OCI-LY3 (cell line): ENCODE measurements at regions not wholly inside any gene's neighbourhood (a gene's known extent, or its start where the extent isn't known, plus 50 kb on each side); places are given as distances from the start of the nearest gene placed in this dataset.

ENCODE experiments used
- H2AFZ ChIP-seq: fragments of 200-600, 300-600 bp; shearing (Covaris generic); 2 replicates; pipeline ENCODE4 v1.6.0; 2014; ENCODE audit warnings: antibody characterized with exemption, low read depth, low read length
- H3K27ac ChIP-seq: fragments of 200-600, 300-600 bp; sonication (generic); 2 replicates; pipeline ENCODE4 v1.5.1; 2014; ENCODE audit warnings: mild to moderate bottlenecking, low read length, moderate library complexity, mixed read lengths
- H3K27me3 ChIP-seq: fragments of 200-600, 300-600 bp; sonication (generic); 2 replicates; pipeline ENCODE4 v1.6.1; 2014; ENCODE audit warnings: low read depth, low read length, mixed read lengths
- H3K36me3 ChIP-seq: fragments of 200-600, 300-600 bp; sonication (generic); replicated peaks from 2 replicates; pipeline ENCODE3; 2014; ENCODE audit warnings: low read depth, low read length, mixed read lengths
- H3K4me1 ChIP-seq: fragments of 300-600, 200-600 bp; sonication (generic); 2 replicates; pipeline ENCODE4 v1.6.1; 2014; ENCODE audit warnings: low read length, mixed read lengths
- H3K4me2 ChIP-seq: fragments of 200-600, 300-600 bp; sonication (generic); 2 replicates; pipeline ENCODE4 v1.6.1; 2014; ENCODE audit warnings: low read length, mixed read lengths
- H3K4me3 ChIP-seq: fragments of 300-600, 200-600 bp; sonication (generic); 2 replicates; pipeline ENCODE4 v1.5.1; 2014; ENCODE audit warnings: antibody characterized with exemption, mild to moderate bottlenecking, low read length, moderate library complexity
- H3K79me2 ChIP-seq: fragments of 300-600, 200-600 bp; shearing (Covaris generic); 2 replicates; pipeline ENCODE4 v1.6.1; 2014; ENCODE audit warnings: mild to moderate bottlenecking, low read length, mixed read lengths
- H3K9ac ChIP-seq: fragments of 300-600, 200-600 bp; shearing (Covaris generic); 2 replicates; pipeline ENCODE4 v1.6.0; 2014; ENCODE audit warnings: mild to moderate bottlenecking, low read length, moderate library complexity
- H3K9me3 ChIP-seq: fragments of 200-600, 300-600 bp; shearing (Covaris generic); 2 replicates; pipeline ENCODE4 v1.6.1; 2014; ENCODE audit warnings: low read length, mixed read lengths; ENCODE audit not compliant: insufficient read depth
- H4K20me1 ChIP-seq: fragments of 200-600, 300-600 bp; sonication (generic); 2 replicates; pipeline ENCODE4 v1.6.1; 2016; ENCODE audit warnings: low read length, mixed read lengths; ENCODE audit not compliant: insufficient read depth
- CTCF ChIP-seq: fragments of 200-600, 300-600 bp; sonication (generic); IDR thresholded peaks from 2 replicates; pipeline ENCODE4 v1.5.1; 2014; ENCODE audit warnings: antibody characterized with exemption, low read length, low read depth
- EZH2phosphoT487 ChIP-seq: fragments of 200-600 bp; shearing (Covaris generic); IDR thresholded peaks from 2 replicates; pipeline ENCODE4 v1.6.1; 2018; ENCODE audit warnings: antibody characterized with exemption, mixed run types, low read depth

DNA sequence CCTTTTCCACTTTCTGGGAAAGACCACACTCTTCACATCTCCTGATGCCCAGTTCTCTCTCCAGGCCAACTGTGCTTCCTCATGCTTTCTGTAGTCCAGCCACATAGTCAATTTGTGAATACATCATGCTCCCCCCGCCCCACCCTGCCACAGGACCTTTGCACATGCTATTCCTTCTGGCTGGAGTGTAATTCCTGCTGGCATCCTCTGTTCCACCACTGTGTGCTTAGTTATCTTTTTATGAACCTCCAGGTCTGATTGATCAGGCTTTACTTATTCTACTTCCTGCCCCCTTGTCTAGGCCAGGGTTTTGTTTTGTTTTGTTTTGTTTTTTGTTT lies 372.6 kb upstream of the RIOK2 start:
- no peaks in the 10 kb centered on the region for H3K27me3 ChIP-seq
- H3K27ac ChIP-seq: no peak overlapping the region
- H3K36me3 ChIP-seq: no peaks in the 10 kb centered on the region
- no peaks in the 10 kb centered on the region for H3K4me1 ChIP-seq
- TF ChIP-seq CTCF: no peak
- TF ChIP-seq EZH2phosphoT487: no peak
- H3K4me2 ChIP-seq: no peak overlapping the region
- H2AFZ ChIP-seq: no peak overlapping the region
- H3K4me3 ChIP-seq: no peak overlapping the region
- H3K9ac ChIP-seq: no peak overlapping the region
- no peaks in the 10 kb centered on the region for H3K9me3 ChIP-seq
- no peaks in the 10 kb centered on the region for H4K20me1 ChIP-seq
- no peaks in the 10 kb centered on the region for H3K79me2 ChIP-seq

GRCh38 chr5:97559827-97560598 lies 377.0 kb upstream of the RIOK2 start:
- H3K4me1 ChIP-seq: no peaks in the 10 kb centered on the region
- no peak overlapping the region for H3K27ac ChIP-seq
- no peak overlapping the region for H3K4me3 ChIP-seq
- no peak overlapping the region for H3K4me2 ChIP-seq
- no peaks in the 10 kb centered on the region for H4K20me1 ChIP-seq
- H3K36me3 ChIP-seq: no peaks in the 10 kb centered on the region
- H2AFZ ChIP-seq: no peak overlapping the region
- H3K79me2 ChIP-seq: no peaks in the 10 kb centered on the region
- H3K9me3 ChIP-seq: no peaks in the 10 kb centered on the region
- TF ChIP-seq EZH2phosphoT487 (no peak), CTCF (no peak)
- no peaks in the 10 kb centered on the region for H3K27me3 ChIP-seq
- no peak overlapping the region for H3K9ac ChIP-seq

- Histone ChIP-seq H3K4me3 (no peak overlapping the region), H3K27me3 (no peaks in the 10 kb centered on the region), H3K27ac (no peak overlapping the region), H3K36me3 (no peaks in the 10 kb centered on the region), H3K4me2 (no peak overlapping the region), H3K4me1 (no peaks in the 10 kb centered on the region), H3K79me2 (no peaks in the 10 kb centered on the region), H3K9me3 (no peaks in the 10 kb centered on the region), H3K9ac (no peak overlapping the region), H2AFZ (no peak overlapping the region), H4K20me1 (no peaks in the 10 kb centered on the region)
- no peak for TF ChIP-seq CTCF
- no peak for TF ChIP-seq EZH2phosphoT487
Measured at GRCh38 chr5:97560599-97560993, 377.5 kb upstream of the RIOK2 start.

- Histone ChIP-seq H3K9me3 (no peaks in the 10 kb centered on the region), H3K9ac (no peak overlapping the region), H3K4me3 (no peak overlapping the region), H4K20me1 (no peaks in the 10 kb centered on the region), H3K27ac (no peak overlapping the region), H3K36me3 (no peaks in the 10 kb centered on the region), H3K4me2 (no peak overlapping the region), H3K4me1 (no peaks in the 10 kb centered on the region), H3K27me3 (no peaks in the 10 kb centered on the region), H3K79me2 (no peaks in the 10 kb centered on the region), H2AFZ (no peak overlapping the region)
- TF ChIP-seq CTCF (no peak), EZH2phosphoT487 (no peak)
Measured at GRCh38 chr5:97563050-97563657, 380.1 kb upstream of the RIOK2 start.
